HG02588 (cell line): ENCODE measurements at regions not wholly inside any gene's neighbourhood (a gene's known extent, or its start where the extent isn't known, plus 50 kb on each side); places are given as distances from the start of the nearest gene placed in this dataset.
"Not testable (repeated sequence)": the region's sequence is repeated elsewhere in the genome, so short reads cannot be mapped to it uniquely, and the experiment has no call there.

Source experiments
- ATAC-seq: cut with Tn5 transposase; IDR thresholded peaks from one replicate; pipeline ENCODE4 v1.9.1; 2021; ENCODE audit warnings: mild to moderate bottlenecking, moderate library complexity; ENCODE audit not compliant: unreplicated experiment

GRCh38 chr6:85360794-85361642 lies 88.9 kb upstream of the NT5E start:
- ATAC-seq = no peak

GRCh38 chr6:85357651-85358050 lies 92.2 kb upstream of the NT5E start:
- ATAC-seq = no peak

GRCh38 chr6:85356743-85357142 lies 93.1 kb upstream of the NT5E start:
- not testable (repeated sequence) for ATAC-seq

GRCh38 chr6:85355816-85356215 lies 94.1 kb upstream of the NT5E start:
- no peak for ATAC-seq

- ATAC-seq = peak; percentile 80
Observed at GRCh38 chr6:85354761-85355618, 94.9 kb upstream of the NT5E start.

- ATAC-seq = no peak
Observed at GRCh38 chr6:85353012-85353411, 96.9 kb upstream of the NT5E start.

- ATAC-seq = no peak
Observed at GRCh38 chr6:85348643-85349042, 101.2 kb upstream of the NT5E start.

GRCh38 chr6:85347812-85348211 lies 102.1 kb upstream of the NT5E start:
- ATAC-seq = no peak

- ATAC-seq = no peak
Observed at GRCh38 chr6:85346196-85346595, 103.7 kb upstream of the NT5E start.

GRCh38 chr6:85344996-85345395 lies 104.9 kb upstream of the NT5E start:
- no peak for ATAC-seq

GRCh38 chr6:85343428-85343827 lies 106.5 kb upstream of the NT5E start:
- no peak for ATAC-seq

GRCh38 chr6:85329196-85329595 lies 120.7 kb upstream of the NT5E start:
- ATAC-seq = no peak

- ATAC-seq = not testable (repeated sequence)
Observed at GRCh38 chr6:85325811-85326210, 124.1 kb upstream of the NT5E start.

GRCh38 chr6:85323435-85324040 lies 126.3 kb upstream of the NT5E start:
- ATAC-seq = peak; percentile 63

- ATAC-seq = no peak
Observed at GRCh38 chr6:85322446-85323105, 127.3 kb upstream of the NT5E start.

- no peak for ATAC-seq
Observed at GRCh38 chr6:85321906-85322305, 128.0 kb upstream of the NT5E start.

GRCh38 chr6:85314586-85314985 lies 135.3 kb upstream of the NT5E start:
- ATAC-seq = no peak

GRCh38 chr6:85300581-85300980 lies 149.3 kb upstream of the NT5E start:
- no peak for ATAC-seq

- no peak for ATAC-seq
Observed at GRCh38 chr6:85298553-85298952, 151.3 kb upstream of the NT5E start.

- no peak for ATAC-seq
Observed at GRCh38 chr6:85291326-85291725, 158.6 kb upstream of the NT5E start.

- ATAC-seq = no peak
Observed at GRCh38 chr6:85287654-85288053, 162.2 kb upstream of the NT5E start.
